Gastrocnemius medialis (tissue), 4 donors: ENCODE measurements at regions not wholly inside any gene's neighbourhood (a gene's known extent, or its start where the extent isn't known, plus 50 kb on each side); places are given as distances from the start of the nearest gene placed in this dataset.

ENCODE experiments used
- CTCF ChIP-seq, 5 experiments: fragments of 450-650 bp in 3 of 5; fragments of 200-600 bp in 2 of 5; sonication (generic) in 2 of 5; IDR thresholded peaks in 4 of 5; conservative IDR thresholded peaks in 1 of 5; 1 replicate in 4 of 5; 2 replicates in 1 of 5; pipeline ENCODE4 v1.5.1; 2016 to 2019; ENCODE audit warnings: antibody characterized with exemption in 5 of 5, mild to moderate bottlenecking in 3 of 5, moderate library complexity in 3 of 5
- POLR2A ChIP-seq, 2 donors: fragments of 450-650 bp; IDR thresholded peaks; one replicate each; pipeline ENCODE4 v1.6.1; 2017; ENCODE audit warnings: antibody characterized with exemption in 2 of 2, mild to moderate bottlenecking in 2 of 2, moderate library complexity in 2 of 2

- TF ChIP-seq POLR2A (IDR thresholded peaks at IDR 0.05): no peak
- no peak for TF ChIP-seq CTCF (IDR thresholded peaks at IDR 0.05 in 4 of 5, conservative IDR thresholded peaks at IDR 0.05 in 1 of 5)
These were observed 269.0 kb upstream of the USP24 start for GRCh38 chr1:55484173-55484572.
